ENCODE measurements at regions not wholly inside any gene's neighbourhood (a gene's known extent, or its start where the extent isn't known, plus 50 kb on each side); places are given as distances from the start of the nearest gene placed in this dataset.

- TF ChIP-seq, protein P1, sequence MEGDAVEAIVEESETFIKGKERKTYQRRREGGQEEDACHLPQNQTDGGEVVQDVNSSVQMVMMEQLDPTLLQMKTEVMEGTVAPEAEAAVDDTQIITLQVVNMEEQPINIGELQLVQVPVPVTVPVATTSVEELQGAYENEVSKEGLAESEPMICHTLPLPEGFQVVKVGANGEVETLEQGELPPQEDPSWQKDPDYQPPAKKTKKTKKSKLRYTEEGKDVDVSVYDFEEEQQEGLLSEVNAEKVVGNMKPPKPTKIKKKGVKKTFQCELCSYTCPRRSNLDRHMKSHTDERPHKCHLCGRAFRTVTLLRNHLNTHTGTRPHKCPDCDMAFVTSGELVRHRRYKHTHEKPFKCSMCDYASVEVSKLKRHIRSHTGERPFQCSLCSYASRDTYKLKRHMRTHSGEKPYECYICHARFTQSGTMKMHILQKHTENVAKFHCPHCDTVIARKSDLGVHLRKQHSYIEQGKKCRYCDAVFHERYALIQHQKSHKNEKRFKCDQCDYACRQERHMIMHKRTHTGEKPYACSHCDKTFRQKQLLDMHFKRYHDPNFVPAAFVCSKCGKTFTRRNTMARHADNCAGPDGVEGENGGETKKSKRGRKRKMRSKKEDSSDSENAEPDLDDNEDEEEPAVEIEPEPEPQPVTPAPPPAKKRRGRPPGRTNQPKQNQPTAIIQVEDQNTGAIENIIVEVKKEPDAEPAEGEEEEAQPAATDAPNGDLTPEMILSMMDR (conservative IDR thresholded peaks at IDR 0.05; ENCODE audit: low read depth in 2 of 2) = no peak
- no peak for TF ChIP-seq STAT1 (IDR thresholded peaks at IDR 0.05; ENCODE audit: unreplicated experiment)
- TF ChIP-seq ZNF462 (CRISPR knock-in tag; IDR thresholded peaks at IDR 0.05) = no peak
- TF ChIP-seq JUNB (IDR thresholded peaks at IDR 0.05; ENCODE audit: unreplicated experiment) = no peak
- no peak for TF ChIP-seq POLR2AphosphoS5 (IDR thresholded peaks at IDR 0.05; ENCODE audit: low read depth)
- no peak for TF ChIP-seq EZH2 (IDR thresholded peaks at IDR 0.05; ENCODE audit: low read depth, unreplicated experiment)
Observed at GRCh38 chr4:14184767-14185166, 557.2 kb upstream of the BOD1L1 start.

Measured in GM23338 (cell line).